ENCODE measurements at regions not wholly inside any gene's neighbourhood (a gene's known extent, or its start where the extent isn't known, plus 50 kb on each side); places are given as distances from the start of the nearest gene placed in this dataset.
"Not testable (repeated sequence)": the region's sequence is repeated elsewhere in the genome, so short reads cannot be mapped to it uniquely, and the experiment has no call there.

DNA sequence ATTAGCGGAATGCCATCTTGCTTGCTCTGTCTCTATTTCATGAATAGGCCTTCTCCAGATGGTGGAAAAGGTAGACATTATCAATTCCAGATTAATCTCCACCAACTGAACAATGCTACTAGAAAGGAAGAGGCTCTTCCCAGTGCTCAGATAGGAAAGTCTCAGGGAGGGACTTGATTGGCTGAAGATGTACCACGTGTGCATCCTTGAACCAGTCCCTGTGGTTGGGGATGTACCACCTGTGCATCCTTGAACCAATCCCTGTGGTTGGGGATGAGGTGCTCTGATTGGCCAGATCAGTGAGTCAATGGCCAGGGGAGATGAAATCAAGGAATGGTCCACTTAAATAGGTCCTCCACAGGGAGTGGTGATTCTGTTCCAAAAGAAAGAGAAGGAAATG lies 246.2 kb downstream of the NPIPA7 start:
- not testable (repeated sequence) for DNase-seq

DNA sequence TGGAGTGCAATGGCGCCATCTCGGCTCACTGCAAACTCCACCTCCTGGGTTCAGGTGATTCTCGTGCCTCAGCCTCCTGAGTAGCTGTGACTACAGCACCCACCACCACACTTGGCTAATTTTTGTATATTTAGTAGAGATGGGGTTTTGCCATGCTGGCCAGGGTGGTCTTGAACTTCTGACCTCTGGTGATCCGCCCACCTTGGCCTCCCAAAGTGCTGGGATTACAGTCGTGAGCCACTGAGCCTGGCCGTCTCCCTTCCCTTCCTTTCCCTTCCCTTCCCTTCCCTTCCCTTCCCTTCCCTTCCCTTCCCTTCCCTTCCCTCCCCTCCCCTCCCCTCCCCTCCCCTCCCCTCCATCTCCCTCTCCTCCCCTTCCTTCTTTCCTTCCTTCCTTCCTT lies 248.9 kb downstream of the NPIPA7 start:
- DNase-seq: not testable (repeated sequence)

DNA sequence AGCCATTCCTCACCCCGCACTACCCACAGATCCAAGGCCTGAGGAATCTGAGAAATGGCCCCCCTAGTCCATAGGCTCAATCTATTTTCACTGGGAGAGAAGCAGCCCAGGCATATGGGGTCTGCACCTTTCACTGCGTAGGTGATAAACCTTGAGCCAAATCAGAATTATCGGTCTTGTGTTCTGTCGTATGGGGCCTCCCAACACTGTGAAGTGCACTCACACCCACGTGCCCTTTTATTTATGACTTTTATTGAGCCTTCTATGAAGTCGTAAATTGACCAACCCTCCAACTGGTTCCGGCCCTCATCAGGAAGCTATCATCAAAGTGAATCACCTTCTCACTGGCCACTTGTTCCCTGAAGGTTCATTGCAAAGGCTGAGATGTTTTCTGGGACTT lies 259.3 kb downstream of the NPIPA7 start:
- not testable (repeated sequence) for DNase-seq

DNA sequence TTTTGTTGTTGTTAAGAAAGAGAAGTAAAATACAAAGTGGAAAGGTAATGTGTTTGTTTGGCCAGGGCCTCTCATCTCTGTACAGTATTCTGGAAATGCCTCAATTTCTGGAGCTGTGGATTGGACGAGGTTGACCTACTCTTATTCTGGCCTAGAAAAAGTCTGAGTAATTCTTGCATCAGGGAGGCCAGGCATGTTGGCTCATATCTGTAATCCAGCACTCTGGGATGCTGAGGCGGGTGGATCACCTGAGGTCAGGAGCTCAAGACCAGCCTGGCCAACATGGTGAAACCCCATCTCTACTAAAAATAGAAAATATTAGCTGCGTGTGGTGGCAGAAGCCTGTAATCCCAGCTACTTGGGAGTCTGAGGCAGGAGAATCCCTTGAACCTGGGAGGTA lies 259.8 kb downstream of the NPIPA7 start:
- DNase-seq: not testable (repeated sequence)

DNA sequence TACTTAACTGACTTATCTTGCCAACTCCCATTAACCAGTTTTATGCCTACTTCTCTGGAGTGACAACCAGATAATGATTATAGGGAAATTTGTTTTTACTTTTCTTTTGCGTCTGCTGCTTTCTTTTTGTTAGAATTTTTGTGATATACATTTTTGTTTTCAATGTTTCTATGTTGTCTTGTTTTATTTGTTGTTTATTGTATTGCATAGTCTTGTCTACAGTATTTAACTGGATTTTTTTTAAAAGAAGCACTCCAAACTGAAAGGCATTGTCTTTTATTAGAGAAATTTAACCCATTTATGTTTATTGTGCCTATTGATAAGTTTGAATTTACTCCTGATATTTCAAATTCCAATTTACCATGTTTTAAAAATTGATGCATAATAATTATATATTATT lies 264.9 kb downstream of the NPIPA7 start:
- not testable (repeated sequence) for DNase-seq

DNA sequence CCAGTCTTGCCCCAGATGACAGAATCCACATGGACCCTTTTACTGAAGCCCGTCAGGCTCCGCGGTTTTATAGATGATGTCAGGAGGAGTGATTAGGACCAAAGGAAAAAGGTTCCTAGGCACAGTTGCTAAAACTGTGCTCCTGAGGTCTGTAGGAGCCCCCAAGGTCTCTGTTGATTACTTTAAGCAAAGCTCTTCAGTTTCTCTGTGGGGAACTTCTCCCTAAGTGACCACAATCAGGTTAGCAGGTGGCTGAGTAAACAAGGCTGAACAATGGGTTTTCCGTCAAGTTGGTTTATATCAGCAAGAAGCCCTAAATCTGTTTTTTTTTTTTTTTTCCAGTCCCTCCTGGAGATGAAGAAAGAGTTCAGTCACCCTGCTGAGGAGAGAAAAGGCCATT lies 269.1 kb downstream of the NPIPA7 start:
- DNase-seq: not testable (repeated sequence)

DNA sequence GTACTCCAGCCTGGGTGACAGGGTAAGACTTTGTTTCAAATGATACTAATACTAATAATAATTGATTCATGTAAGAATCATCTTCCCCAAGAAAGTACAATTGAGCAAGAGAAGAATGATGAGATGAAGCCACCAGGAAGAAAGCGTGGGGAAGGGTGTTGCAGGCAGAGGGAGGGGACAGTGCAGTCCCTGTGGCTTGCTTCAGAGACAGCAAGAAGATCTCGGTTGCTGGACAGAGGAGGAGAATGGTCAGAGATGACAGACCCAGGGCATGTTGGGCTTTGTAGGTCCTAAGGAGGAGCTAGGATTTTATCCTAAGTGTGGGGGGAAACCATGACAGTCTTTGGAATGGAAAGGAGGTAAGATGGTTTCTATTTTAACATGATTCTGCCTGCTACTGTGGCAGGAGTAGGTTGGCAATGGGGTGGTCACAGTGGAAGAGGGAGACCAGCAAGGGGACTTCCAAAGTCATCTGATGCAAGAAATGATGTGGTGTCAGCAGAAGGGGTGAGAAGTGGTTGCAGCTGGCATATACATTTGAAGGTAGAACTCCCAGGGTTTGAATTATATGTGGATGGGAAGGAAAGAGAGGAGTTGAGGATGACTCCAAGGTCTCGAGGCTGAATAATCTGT lies 293.4 kb downstream of the NPIPA7 start:
- DNase-seq: not testable (repeated sequence)

DNA sequence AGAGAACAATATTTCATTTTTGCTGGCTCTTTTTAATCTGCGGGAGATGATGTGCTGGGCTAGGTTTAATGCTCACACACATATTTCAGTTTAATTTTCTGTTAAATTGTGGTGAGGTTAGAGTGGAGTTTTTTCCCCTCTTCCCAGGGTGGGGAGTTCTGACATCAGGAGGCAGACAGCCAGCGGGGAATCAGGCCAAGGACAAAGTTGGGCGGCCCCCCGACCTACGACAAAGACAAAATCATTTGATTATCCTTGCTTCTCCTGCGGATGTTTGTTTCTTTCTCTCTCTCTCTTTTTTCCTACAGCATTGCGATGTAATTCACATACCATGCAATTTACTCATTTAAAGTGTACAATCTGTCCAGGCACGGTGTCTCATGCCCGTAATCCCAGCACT lies 295.9 kb downstream of the NPIPA7 start:
- not testable (repeated sequence) for DNase-seq

DNA sequence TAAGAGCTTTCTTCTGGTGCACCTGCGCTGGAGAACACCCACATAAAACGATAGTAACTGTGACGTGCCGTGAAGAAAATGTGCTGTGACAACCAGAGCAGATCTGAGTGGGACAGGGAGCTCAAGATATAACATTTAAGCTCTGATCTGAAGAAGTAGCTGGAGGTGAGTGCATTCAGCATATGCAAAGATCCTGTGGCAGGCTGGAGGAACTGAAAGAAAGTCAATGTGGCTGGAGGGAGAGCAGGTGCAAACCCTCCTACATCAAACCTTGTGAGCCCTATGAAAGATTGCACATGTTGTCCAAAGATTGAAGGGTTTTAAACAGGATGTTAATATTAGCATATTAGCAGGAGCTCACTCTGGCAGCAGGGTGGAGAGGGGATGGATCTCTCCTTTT lies 342.9 kb downstream of the NPIPA7 start:
- not testable (repeated sequence) for DNase-seq

DNA sequence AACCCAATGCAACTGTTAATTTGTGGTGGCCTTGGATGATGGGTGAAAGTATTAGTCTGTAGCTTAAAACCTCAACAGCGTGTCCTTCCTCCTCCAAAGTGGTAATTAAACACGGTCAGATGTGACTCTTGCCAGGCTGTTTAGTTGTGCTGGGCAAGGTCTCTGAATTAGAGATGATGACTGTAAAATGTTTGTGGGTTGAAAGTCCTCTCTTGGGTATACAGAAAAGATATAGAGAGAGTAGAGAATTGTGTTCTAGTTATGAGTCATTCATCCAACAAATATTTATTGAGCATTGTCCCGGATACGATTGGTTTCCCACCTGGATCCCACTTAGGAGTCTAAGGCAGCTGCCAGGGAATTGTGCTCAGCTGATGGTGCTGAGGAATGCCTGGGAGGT lies 343.7 kb downstream of the NPIPA7 start:
- not testable (repeated sequence) for DNase-seq

DNA sequence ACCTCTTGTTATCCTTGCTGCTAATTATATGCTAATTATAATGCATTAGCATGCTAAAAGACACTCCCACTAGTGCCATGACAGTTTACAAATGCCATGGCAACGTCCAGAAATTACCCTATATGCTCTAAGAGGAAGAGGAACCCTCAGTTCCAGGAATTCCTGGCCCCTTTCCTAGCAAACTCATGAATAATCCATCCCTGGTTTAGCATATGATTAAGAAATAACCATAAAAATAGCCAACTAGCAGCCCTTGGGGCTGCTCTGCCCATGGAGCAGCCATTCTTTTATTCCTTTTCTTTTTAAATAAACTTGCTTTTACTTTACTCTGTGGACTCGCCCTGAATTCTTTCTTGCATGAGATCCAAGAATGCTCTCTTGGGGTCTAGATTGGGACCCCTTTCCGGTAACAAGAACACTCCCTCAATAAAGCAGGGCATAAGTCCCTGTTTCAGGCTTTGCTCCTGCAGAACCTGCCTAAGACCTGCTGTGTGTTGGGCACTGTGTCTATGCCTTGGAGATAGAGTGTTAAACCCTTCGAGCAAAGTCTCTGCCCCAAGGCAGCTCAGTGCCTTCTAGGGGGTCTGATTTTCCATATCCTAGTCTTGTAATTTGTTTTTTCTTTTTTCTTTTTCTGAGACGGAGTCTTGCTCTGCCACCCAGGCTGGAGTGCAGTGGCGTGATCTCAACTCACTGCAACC lies 345.0 kb downstream of the NPIPA7 start:
- not testable (repeated sequence) for DNase-seq

DNA sequence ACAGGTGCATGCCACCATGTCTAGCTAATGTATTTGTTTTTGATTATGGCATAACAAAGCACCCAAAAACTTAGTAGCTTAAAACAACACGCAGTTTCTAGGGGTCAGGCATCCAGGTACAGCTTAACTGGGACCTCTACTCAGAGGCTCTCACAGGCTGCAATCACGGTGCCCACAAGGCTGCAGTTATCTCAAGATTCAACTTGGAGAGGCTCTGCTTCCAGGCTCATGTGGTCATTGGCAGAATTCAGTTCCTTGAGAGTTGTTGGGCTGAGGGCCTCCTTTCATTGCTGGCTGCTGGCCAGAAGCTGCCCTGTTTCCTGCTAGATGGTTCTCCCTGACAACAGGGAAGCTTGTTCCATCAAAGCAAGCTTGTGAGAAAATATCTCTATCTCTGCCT lies 348.1 kb downstream of the NPIPA7 start:
- DNase-seq: not testable (repeated sequence)

DNA sequence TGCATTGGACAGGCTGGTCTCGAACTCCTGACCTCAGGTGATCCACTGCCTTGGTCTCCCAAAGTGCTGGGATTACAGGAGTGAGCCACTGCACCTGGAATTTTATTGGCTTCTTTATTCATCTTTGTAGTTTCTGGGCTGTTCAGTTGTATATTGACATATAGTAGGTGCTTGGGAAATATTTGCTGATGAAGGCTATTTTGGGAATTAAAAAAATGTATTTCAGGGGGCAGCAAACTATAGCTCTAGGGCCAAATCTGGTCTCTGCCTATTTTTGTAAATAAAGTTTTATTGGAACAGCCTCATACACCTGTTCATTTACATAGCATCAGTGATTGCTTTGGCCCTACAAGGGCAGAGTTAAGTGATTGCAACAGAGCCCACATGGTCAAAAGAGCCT lies 363.6 kb downstream of the NPIPA7 start:
- not testable (repeated sequence) for DNase-seq

DNA sequence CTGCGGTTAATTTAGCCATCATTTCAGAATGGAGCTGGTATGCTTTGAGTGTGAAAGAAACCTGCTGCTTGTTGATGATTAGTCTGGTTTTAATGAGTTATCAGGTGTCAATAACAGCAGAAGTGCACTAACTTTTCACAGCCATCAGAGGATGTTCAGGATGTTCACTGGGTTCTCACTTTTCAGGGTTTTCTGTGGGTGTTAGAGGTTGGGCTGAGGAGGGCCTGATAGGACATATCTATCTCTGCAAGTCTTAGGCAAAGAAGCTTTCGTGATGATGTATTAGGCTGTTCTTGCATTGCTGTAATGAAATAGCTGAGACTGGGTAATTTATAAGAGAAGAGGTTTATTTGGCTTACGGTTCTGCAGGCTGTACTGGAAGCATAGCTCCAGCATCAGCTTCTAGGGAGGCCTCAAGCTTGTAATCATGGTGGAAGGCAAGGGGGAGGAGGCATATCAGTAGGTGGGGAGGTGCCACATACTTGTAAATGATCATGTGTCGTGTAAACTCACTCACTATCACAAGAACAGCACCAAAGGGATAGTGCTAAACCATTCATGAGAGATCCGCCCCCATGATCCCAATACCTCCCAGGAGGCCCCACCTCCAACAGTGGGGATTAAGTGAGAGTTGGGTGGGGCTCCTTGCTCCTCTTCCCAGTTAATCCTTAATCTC lies 376.2 kb downstream of the NPIPA7 start:
- not testable (repeated sequence) for DNase-seq

DNA sequence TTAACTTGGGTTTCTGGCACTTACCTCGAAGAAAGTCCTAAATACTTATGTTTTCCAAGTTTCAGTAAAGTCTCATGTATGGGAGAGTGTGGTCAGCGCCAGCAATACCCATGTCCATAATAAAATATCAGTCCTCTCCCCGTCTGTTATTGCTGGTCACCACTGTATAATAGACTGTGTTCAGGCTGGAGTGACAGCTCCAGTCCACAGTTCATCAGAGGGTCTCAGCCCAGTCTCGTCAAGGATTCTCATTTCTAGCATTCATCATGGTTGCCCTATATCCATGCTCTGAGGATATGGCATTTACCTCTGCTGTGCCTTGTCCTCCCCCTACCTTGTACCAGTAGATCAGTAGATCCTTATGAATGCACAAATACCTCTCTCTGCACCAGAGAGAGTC lies 384.5 kb downstream of the NPIPA7 start:
- DNase-seq: no peak

DNA sequence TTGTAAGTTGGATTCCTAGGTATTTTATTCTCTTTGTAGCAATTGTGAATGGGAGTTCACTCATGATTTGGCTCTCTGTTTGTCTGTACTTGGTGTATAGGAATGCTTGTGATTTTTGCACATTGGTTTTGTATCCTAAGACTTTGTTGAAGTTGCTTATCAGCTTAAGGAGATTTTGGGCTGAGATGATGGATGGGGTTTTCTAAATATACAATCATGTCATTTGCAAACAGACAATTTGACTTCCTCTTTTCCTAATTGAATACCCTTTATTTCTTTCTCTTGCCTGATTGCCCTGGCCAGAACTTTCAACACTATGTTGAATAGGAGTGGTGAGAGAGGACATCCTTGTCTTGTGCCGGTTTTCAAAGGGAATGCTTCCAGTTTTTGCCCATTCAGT lies 391.8 kb downstream of the NPIPA7 start:
- DNase-seq: not testable (repeated sequence)

DNA sequence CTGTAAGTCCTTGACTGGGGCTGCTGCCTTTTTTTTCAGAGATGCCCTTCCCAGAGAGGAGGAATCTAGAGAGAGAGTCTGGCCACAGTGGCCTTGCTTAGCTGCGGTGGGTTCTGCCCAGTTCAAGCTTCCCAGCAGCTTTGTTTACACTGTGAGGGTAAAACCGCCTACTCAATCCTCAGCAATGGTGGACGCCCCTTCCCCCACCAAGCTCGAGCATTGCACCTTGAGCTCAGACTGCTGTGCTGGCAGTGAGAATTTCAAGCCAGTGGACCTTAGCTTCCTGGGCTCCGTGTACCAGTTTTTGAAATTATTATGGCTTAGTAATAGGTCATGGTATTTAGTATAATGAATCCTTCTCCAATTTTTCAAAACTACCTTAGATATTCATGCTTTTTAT lies 395.4 kb downstream of the NPIPA7 start:
- DNase-seq: no peak

DNA sequence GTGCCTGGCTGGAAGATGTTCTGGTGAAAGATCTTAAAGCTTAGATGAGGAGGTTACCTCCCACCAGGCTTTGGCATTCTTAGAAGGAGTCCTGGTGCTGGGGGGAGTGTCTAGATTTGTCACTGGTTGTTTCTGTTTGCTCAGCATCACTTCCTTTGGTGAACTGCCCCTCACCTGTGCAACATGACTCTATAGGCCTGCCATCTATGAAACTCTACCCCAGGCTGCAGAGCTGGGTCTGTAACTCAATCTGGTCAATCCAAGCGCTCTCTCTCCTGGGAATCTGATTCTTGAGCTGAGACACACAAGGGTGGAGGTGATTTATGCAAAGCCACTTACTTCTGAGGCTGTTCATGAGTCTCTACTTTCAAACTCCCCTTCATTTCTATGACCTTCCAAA lies 399.4 kb downstream of the NPIPA7 start:
- no peak for DNase-seq

DNA sequence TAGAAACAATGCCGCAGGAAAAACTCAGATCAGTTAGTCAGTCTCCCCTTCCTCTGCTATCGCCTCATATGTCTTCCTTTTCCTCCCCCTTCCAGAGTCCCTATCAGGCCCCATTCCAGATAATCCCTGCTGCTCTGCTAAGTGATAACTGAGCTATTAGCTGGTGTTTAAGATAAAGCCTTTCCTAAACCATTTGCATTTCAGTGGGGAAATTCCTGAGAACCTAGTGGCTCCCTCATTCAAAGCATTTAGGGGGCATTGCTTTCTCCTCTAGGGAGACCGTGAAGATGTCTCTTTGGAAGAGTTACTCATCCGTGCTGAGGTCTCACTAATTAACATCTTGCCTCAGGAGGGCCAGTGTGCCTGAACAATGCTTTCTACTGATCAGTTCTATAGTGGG lies 401.6 kb downstream of the NPIPA7 start:
- no peak for DNase-seq

DNA sequence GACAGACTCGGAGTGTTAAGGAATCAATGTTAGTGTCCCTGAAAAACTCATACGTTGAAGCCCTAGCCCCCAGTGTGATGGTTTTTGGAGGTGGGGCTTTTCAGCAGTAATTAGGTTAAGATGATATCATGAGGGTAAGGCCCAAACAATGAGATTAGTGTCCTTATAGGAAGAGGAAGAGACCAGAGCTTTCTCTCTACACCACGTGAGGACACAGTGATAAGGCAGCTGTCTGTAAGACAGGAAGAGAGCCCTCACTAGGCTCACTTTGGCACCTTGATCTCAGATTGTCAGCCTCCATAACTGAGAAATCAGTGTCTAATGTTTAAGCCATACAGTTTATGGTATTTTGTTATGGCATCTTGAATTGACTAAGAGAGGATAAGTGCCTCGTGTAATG lies 403.2 kb downstream of the NPIPA7 start:
- no peak for DNase-seq

DNA sequence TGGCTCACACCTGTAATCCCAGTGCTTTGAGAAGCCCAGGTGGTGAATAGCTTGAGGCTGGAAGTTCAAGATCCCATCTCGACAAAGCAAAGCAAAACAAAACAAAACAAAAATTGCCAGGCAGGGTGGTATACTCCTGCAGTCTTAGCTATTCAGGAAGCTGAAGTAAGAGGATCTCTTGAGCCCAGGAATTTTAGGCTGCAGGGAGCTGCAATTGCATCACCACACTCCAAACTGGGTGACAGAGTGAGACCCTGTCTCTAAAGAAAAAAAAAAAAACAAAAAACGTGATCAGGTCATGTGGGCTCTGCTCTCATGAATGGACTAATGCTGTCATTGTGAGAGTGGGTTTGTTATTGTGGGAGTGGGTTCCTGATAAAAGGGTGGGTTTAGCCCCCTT lies 409.1 kb downstream of the NPIPA7 start:
- no peak for DNase-seq

DNA sequence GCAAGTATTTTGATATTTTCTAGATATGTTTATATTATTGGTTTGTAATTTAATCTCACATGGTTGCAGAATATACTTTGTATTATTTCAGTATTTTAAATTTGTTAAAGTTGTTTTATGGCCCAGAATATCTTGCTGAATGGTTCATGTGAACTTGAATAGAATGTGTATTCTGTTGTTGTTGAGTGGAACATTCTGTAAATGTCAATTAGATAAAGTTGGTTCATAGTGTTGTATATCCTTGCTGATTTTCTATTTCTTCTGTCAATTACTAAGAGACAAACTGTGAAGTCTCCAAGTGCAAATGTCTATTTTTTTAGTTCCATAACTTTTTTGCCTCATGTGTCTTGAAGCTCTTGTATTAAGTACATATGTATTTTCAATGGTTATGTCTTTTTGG lies 411.7 kb downstream of the NPIPA7 start:
- no peak for DNase-seq

DNA sequence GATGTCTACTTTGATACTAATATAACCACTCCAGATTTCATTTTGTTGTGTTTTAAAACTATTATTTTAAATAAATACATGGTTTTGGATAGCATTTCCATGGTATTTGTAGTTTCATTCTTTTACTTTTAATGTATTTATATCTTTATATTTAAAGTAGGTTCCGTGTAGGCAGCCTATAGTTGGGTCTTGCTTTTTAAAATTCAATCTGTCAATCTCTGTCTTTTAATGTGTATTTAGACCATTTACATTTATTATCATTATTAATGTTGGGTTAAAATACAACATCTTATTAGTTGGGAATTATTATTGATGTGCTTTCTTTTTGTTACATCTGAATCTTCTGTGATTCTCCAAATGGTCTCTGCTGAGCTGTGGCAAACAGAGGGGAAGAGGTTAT lies 412.1 kb downstream of the NPIPA7 start:
- no peak for DNase-seq

DNA sequence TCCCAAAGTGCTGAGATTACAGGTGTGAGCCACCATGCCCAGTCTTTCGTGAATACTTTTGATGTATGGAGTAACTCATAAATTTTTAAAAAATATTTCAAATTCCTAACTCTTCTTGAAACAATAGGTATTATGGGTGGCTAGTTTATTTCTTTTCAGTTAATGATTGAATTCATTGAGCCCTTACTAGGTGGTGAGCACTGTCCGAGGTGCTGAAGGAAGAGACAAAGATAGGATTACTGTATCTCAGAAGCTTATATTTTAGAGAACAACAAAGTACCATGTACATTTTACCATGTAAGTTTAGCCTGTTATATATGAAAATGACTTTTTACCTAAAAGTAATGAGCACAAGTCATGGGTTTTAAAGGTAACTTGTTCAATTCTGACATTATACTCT lies 418.3 kb downstream of the NPIPA7 start:
- DNase-seq: no peak
